ENCODE measurements at regions not wholly inside any gene's neighbourhood (a gene's known extent, or its start where the extent isn't known, plus 50 kb on each side); places are given as distances from the start of the nearest gene placed in this dataset.
"Not testable (repeated sequence)": the region's sequence is repeated elsewhere in the genome, so short reads cannot be mapped to it uniquely, and the experiment has no call there.

DNA sequence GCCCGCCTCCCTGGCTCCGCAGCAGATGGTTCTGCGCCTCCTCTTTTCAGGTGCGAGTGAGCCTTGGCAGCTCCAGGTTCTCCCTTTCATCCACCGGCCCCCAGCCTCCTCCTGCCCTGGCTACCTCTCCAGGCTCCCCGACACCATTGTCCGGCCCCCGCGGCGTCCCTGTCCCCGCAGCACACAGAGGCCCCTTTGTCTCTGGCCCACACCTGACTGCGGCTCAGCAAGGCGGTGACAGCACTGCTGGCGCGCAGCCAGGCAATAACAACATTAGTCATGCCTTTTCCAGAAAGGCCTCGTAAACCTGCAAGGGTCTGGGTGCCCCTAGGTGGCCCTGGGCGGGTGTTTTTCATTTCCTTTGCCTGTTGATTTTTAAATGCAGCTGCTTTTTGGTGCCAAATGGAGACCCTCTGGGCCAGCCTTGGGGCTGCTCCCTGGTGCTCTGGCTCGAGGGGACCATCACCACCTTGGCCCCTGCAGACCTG is 73.2 kb upstream of the MEDAG start:
- H2AK5ac ChIP-seq (ENCODE audit: low read depth, low read length) = peak overlapping the region; percentile 34
- DNase-seq (ENCODE audit: low spot score) = no peak
- peak overlapping the region; percentile 72 for H3K18ac ChIP-seq (ENCODE audit: low read length)
- H3K9ac ChIP-seq (ENCODE audit: low read depth, low read length, poor library complexity) = no peak overlapping the region
- no peaks in the 10 kb centered on the region for H3K79me1 ChIP-seq (ENCODE audit: low read depth, low read length)
- no peaks in the 10 kb centered on the region for H3K36me3 ChIP-seq (replicated peaks in 1 of 2; ENCODE audit: control insufficient read depth in 2 of 2, insufficient read depth in 2 of 2, low read length in 2 of 2)
- H3K4me3 ChIP-seq (ENCODE audit: low read length in 2 of 2) = no peak overlapping the region
- H3K9me3 ChIP-seq (replicated peaks in 1 of 2; ENCODE audit: control insufficient read depth in 2 of 2, insufficient read depth in 1 of 2, low read depth in 1 of 2, low read length in 2 of 2) = peaks cover 2 to 4% of the 10 kb centered on the region in 2 donors
- no peak overlapping the region for H3K4me2 ChIP-seq (ENCODE audit: insufficient read depth, low read length, poor library complexity, severe bottlenecking)
- no CpG with 5 or more reads among the region's 18 CpGs for WGBS, 2 donors (ENCODE audit: extremely low coverage in 2 of 2, insufficient read length in 2 of 2, insufficient replicate concordance in 1 of 2)
- H3K4me1 ChIP-seq (ENCODE audit: control insufficient read depth in 2 of 2, insufficient read depth in 1 of 2, low read depth in 1 of 2, low read length in 2 of 2) = peaks cover 11 to 17% of the 10 kb centered on the region in 2 donors
- no peak overlapping the region for H3K27ac ChIP-seq (replicated peaks; ENCODE audit: low read length)
- H3K27me3 ChIP-seq (ENCODE audit: control insufficient read depth in 3 of 3, insufficient read depth in 3 of 3, low read depth in 1 of 3, low read length in 3 of 3) = no peaks in the 10 kb centered on the region
- H3K4ac ChIP-seq (ENCODE audit: low read length) = no peak overlapping the region
- H4K8ac ChIP-seq (ENCODE audit: low read depth, low read length) = no peak overlapping the region
- no peak overlapping the region for H4K91ac ChIP-seq (ENCODE audit: low read depth, low read length, poor library complexity)
- H3K14ac ChIP-seq (ENCODE audit: low read length) = no peak overlapping the region
- H3K23ac ChIP-seq (ENCODE audit: low read depth, low read length, poor library complexity) = no peak overlapping the region
- no peak overlapping the region for H2BK12ac ChIP-seq (ENCODE audit: low read length)
- no peak overlapping the region for H2BK120ac ChIP-seq (ENCODE audit: low read depth, low read length)
- H2BK5ac ChIP-seq (ENCODE audit: low read length) = no peak overlapping the region
- no peak overlapping the region for H2BK15ac ChIP-seq (ENCODE audit: low read length)
- H2AFZ ChIP-seq (ENCODE audit: low read length) = peak overlapping the region; percentile 86

DNA sequence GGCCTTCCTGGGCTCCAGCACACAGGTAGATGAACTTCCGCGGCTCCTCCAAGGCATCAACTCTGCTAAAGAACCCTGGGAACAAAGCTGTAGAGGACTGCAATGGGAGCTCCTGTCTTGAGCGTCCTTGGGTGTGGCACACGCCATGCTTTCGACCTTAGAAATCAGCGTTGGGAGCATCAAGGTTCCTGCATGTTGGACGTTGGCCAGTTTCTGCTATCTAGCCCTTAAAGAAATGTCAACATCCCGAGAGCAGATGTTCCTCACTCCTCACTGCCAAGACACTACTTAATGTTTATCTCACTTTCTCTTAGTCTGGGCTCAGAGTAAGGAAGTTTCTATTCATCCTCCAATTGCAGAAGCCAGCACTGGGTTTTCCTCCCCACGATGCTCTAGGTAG is 70.6 kb upstream of the MEDAG start:
- no peak overlapping the region for H3K14ac ChIP-seq (ENCODE audit: low read length)
- no peaks in the 10 kb centered on the region for H3K27me3 ChIP-seq (ENCODE audit: control insufficient read depth in 3 of 3, insufficient read depth in 3 of 3, low read depth in 1 of 3, low read length in 3 of 3)
- H3K36me3 ChIP-seq (replicated peaks in 1 of 2; ENCODE audit: control insufficient read depth in 2 of 2, insufficient read depth in 2 of 2, low read length in 2 of 2) = no peaks in the 10 kb centered on the region
- H4K91ac ChIP-seq (ENCODE audit: low read depth, low read length, poor library complexity) = no peak overlapping the region
- peaks cover 11 to 17% of the 10 kb centered on the region in 2 donors for H3K4me1 ChIP-seq (ENCODE audit: control insufficient read depth in 2 of 2, insufficient read depth in 1 of 2, low read depth in 1 of 2, low read length in 2 of 2)
- H4K8ac ChIP-seq (ENCODE audit: low read depth, low read length) = no peak overlapping the region
- peaks cover 0 to 4% of the 10 kb centered on the region in 2 donors for H3K9me3 ChIP-seq (replicated peaks in 1 of 2; ENCODE audit: control insufficient read depth in 2 of 2, insufficient read depth in 1 of 2, low read depth in 1 of 2, low read length in 2 of 2)
- no peak for DNase-seq (ENCODE audit: low spot score)
- no peak overlapping the region for H2BK15ac ChIP-seq (ENCODE audit: low read length)
- H3K9ac ChIP-seq (ENCODE audit: low read depth, low read length, poor library complexity) = no peak overlapping the region
- no peak overlapping the region for H2BK12ac ChIP-seq (ENCODE audit: low read length)
- no peak overlapping the region for H3K27ac ChIP-seq (replicated peaks; ENCODE audit: low read length)
- no peak overlapping the region for H2AK5ac ChIP-seq (ENCODE audit: low read depth, low read length)
- H3K18ac ChIP-seq (ENCODE audit: low read length) = no peak overlapping the region
- no CpG with 5 or more reads among the region's 9 CpGs for WGBS, 2 donors (ENCODE audit: extremely low coverage in 2 of 2, insufficient read length in 2 of 2, insufficient replicate concordance in 1 of 2)
- no peaks in the 10 kb centered on the region for H3K79me1 ChIP-seq (ENCODE audit: low read depth, low read length)
- no peak overlapping the region for H2AFZ ChIP-seq (ENCODE audit: low read length)
- H3K4me3 ChIP-seq (ENCODE audit: low read length in 2 of 2) = no peak overlapping the region
- no peak overlapping the region for H3K23ac ChIP-seq (ENCODE audit: low read depth, low read length, poor library complexity)
- H2BK120ac ChIP-seq (ENCODE audit: low read depth, low read length) = no peak overlapping the region
- no peak overlapping the region for H3K4ac ChIP-seq (ENCODE audit: low read length)
- H2BK5ac ChIP-seq (ENCODE audit: low read length) = no peak overlapping the region
- H3K4me2 ChIP-seq (ENCODE audit: insufficient read depth, low read length, poor library complexity, severe bottlenecking) = no peak overlapping the region

DNA sequence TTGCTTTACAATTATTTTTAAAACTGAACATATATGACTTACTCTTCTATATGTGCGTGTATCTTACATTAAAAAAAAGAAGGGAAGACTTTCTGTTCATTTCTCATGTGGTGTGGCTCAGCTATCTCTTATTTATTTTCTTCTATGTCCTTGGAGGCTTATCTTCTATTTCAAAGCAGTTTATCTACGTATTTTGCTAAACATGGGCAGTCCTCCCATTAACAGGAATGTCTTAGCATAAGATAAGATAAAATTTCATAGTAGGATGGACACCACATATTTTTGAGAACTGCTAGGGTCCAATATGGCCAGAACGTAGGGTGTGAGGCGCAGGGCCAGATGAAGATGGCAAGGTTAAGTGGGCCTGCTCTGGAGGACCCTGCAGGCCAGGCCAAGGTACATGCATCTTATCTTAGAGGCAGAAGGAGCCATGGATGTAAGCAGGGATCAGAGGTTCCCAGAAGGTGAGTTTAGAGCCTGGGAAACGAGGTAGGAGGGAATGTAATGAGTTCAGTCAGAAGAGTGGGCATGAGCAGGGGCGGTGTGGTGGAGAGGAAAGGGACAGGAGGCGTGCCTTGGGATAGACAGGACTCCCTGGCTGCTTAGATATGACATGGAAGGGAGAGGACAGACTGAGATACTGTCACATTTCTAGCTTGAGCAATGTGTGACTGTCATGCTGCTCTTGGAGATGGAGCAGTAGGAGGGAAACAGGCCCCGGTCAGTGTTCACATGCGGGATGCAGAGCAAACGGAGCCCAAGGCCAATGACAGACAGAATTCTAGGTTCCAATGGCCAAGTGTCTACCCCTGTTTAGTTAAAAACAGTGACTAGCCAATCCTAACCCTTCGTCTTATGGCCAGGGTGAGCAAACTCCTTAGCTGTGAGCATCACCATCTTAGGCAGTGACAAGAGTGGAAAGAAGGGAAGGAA is 68.6 kb upstream of the MEDAG start:
- H2AFZ ChIP-seq (ENCODE audit: low read length) = no peak overlapping the region
- no peak overlapping the region for H3K23ac ChIP-seq (ENCODE audit: low read depth, low read length, poor library complexity)
- no peak overlapping the region for H2BK120ac ChIP-seq (ENCODE audit: low read depth, low read length)
- no CpG with 5 or more reads among the region's 11 CpGs for WGBS, 2 donors (ENCODE audit: extremely low coverage in 2 of 2, insufficient read length in 2 of 2, insufficient replicate concordance in 1 of 2)
- no peak overlapping the region for H2AK5ac ChIP-seq (ENCODE audit: low read depth, low read length)
- no peak overlapping the region for H3K27ac ChIP-seq (replicated peaks; ENCODE audit: low read length)
- H3K4me1 ChIP-seq (ENCODE audit: control insufficient read depth in 2 of 2, insufficient read depth in 1 of 2, low read depth in 1 of 2, low read length in 2 of 2) = peaks cover 11 to 17% of the 10 kb centered on the region in 2 donors
- no peaks in the 10 kb centered on the region for H3K27me3 ChIP-seq (ENCODE audit: control insufficient read depth in 3 of 3, insufficient read depth in 3 of 3, low read depth in 1 of 3, low read length in 3 of 3)
- H3K9me3 ChIP-seq (replicated peaks in 1 of 2; ENCODE audit: control insufficient read depth in 2 of 2, insufficient read depth in 1 of 2, low read depth in 1 of 2, low read length in 2 of 2) = peaks cover 1 to 4% of the 10 kb centered on the region in 2 donors
- H4K91ac ChIP-seq (ENCODE audit: low read depth, low read length, poor library complexity) = no peak overlapping the region
- peaks cover 2% of the 10 kb centered on the region for H3K79me1 ChIP-seq (ENCODE audit: low read depth, low read length)
- H3K14ac ChIP-seq (ENCODE audit: low read length) = no peak overlapping the region
- no peak for DNase-seq (ENCODE audit: low spot score)
- H3K4me3 ChIP-seq (ENCODE audit: low read length in 2 of 2) = no peak overlapping the region
- no peak overlapping the region for H2BK12ac ChIP-seq (ENCODE audit: low read length)
- no peak overlapping the region for H3K4ac ChIP-seq (ENCODE audit: low read length)
- H3K18ac ChIP-seq (ENCODE audit: low read length) = no peak overlapping the region
- H4K8ac ChIP-seq (ENCODE audit: low read depth, low read length) = no peak overlapping the region
- no peak overlapping the region for H2BK15ac ChIP-seq (ENCODE audit: low read length)
- H2BK5ac ChIP-seq (ENCODE audit: low read length) = no peak overlapping the region
- no peak overlapping the region for H3K4me2 ChIP-seq (ENCODE audit: insufficient read depth, low read length, poor library complexity, severe bottlenecking)
- no peaks in the 10 kb centered on the region for H3K36me3 ChIP-seq (replicated peaks in 1 of 2; ENCODE audit: control insufficient read depth in 2 of 2, insufficient read depth in 2 of 2, low read length in 2 of 2)
- no peak overlapping the region for H3K9ac ChIP-seq (ENCODE audit: low read depth, low read length, poor library complexity)

DNA sequence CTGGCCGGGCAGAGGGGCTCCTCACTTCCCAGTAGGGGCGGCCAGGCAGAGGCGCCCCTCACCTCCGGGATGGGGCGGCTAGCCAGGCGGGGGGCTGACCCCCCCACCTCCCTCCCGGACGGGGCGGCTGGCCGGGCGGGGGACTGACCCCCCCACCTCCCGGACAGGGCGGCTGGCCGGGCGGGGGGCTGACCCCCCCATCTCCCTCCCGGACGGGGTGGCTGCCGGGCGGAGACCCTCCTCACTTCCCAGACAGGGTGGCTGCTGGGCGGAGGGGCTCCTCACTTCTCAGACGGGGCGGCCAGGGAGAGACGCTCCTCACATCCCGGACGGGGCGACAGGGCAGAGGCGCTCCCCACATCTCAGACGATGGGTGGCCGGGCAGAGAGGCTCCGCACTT is 66.4 kb upstream of the MEDAG start:
- WGBS, 2 donors (ENCODE audit: extremely low coverage in 2 of 2, insufficient read length in 2 of 2, insufficient replicate concordance in 1 of 2) = no CpG with 5 or more reads among the region's 30 CpGs
- H2AFZ ChIP-seq (ENCODE audit: low read length); H3K4ac ChIP-seq (ENCODE audit: low read length); H3K9ac ChIP-seq (ENCODE audit: low read depth, low read length, poor library complexity); H3K14ac ChIP-seq (ENCODE audit: low read length); H2AK5ac ChIP-seq (ENCODE audit: low read depth, low read length); H3K27ac ChIP-seq (replicated peaks; ENCODE audit: low read length); H3K4me2 ChIP-seq (ENCODE audit: insufficient read depth, low read length, poor library complexity, severe bottlenecking); H3K23ac ChIP-seq (ENCODE audit: low read depth, low read length, poor library complexity); H3K4me3 ChIP-seq (ENCODE audit: low read length in 2 of 2); H3K27me3 ChIP-seq (ENCODE audit: control insufficient read depth in 3 of 3, insufficient read depth in 3 of 3, low read depth in 1 of 3, low read length in 3 of 3); H3K4me1 ChIP-seq (ENCODE audit: control insufficient read depth in 2 of 2, insufficient read depth in 1 of 2, low read depth in 1 of 2, low read length in 2 of 2); H2BK15ac ChIP-seq (ENCODE audit: low read length); H2BK12ac ChIP-seq (ENCODE audit: low read length); H3K18ac ChIP-seq (ENCODE audit: low read length); H3K36me3 ChIP-seq (replicated peaks in 1 of 2; ENCODE audit: control insufficient read depth in 2 of 2, insufficient read depth in 2 of 2, low read length in 2 of 2); DNase-seq (ENCODE audit: low spot score); H2BK120ac ChIP-seq (ENCODE audit: low read depth, low read length); H2BK5ac ChIP-seq (ENCODE audit: low read length); H4K91ac ChIP-seq (ENCODE audit: low read depth, low read length, poor library complexity); H4K8ac ChIP-seq (ENCODE audit: low read depth, low read length): not testable (repeated sequence)
- H3K9me3 ChIP-seq (replicated peaks in 1 of 2; ENCODE audit: control insufficient read depth in 2 of 2, insufficient read depth in 1 of 2, low read depth in 1 of 2, low read length in 2 of 2) = peaks cover 4 to 19% of the 10 kb centered on the region in 2 donors
- peaks cover 13% of the 10 kb centered on the region for H3K79me1 ChIP-seq (ENCODE audit: low read depth, low read length)
